GM19397 (cell line): ENCODE measurements at regions not wholly inside any gene's neighbourhood (a gene's known extent, or its start where the extent isn't known, plus 50 kb on each side); places are given as distances from the start of the nearest gene placed in this dataset.

Experiments used
- ATAC-seq: cut with Tn5 transposase; IDR thresholded peaks from one replicate; pipeline ENCODE4 v1.9.1; 2021; ENCODE audit warnings: mild to moderate bottlenecking, moderate library complexity; ENCODE audit not compliant: unreplicated experiment

- ATAC-seq, result no peak
These were observed 549.2 kb upstream of the KLF12 start for GRCh38 chr13:74683411-74683810.

DNA sequence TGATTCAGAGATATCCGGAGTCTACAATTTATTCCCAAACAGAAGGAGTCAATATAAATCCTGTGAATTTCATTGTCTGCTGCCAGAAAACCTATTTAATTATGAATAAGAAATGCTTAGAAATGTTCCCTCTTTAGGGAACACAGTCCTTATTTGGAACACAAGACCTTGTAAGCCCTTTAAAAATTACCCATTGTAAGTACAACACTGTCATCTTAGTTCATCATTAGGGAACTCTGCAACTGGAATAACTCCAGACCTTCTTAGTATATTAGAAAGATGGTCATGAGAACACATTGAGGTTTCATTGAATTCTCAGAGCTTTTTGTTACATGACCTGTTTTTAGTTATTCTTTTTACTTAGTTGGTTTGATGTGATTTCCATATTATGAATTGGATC, 548.5 kb upstream of the KLF12 start:
- ATAC-seq, result no peak

GRCh38 chr13:74681891-74682290, 547.7 kb upstream of the KLF12 start:
- no peak for ATAC-seq

DNA sequence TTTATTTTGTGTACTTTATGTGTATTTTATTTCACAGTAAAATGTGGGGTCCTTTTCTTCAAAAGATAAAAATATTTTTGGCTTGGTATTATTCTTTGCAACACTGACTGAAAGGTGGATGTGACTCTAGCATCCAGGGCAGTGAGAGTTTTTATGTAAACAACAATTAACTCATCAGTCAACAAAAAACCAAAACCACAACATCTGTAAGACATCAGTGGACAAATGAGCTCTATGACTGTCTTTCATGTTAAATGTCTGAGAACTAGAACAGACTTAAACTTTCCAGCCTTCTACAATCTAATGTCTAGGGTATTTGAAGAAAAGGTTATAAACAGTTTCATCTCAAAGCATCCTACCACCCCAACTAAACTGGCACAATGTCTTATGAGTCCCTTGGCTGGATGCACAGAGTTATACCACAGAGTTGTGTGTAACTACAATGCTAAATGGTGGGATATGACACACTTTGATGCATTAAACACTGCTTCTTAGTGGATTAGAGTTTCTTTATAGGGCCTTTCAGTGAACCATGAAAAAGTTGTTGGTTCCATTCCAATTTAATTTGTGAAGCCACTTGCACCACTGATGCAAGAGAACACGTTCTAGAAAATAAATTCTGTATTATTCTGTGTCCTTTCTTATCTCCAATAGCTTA, 544.2 kb upstream of the KLF12 start:
- ATAC-seq, result peak; percentile 45

GRCh38 chr13:74675972-74676371, 541.8 kb upstream of the KLF12 start:
- ATAC-seq, result no peak

DNA sequence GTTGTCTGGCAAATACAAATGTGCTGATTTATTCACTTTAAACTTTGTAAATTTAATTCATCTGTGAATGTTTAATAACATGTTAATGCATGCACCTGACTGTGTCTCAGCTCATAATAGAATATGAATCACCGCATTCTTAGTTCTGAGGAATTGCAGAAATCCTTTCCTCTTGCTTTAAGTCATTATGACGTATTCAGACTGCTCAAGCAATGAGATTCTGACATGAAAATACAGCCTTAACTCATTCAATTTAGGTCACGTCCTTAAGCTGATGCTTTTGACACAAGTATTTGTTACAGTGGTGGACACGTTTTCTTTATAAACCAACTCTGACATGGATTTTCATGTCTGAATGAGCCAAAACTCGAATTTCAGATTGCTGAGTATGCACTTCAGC, 541.0 kb upstream of the KLF12 start:
- ATAC-seq, result no peak

GRCh38 chr13:74674720-74675119, 540.5 kb upstream of the KLF12 start:
- ATAC-seq, result no peak

DNA sequence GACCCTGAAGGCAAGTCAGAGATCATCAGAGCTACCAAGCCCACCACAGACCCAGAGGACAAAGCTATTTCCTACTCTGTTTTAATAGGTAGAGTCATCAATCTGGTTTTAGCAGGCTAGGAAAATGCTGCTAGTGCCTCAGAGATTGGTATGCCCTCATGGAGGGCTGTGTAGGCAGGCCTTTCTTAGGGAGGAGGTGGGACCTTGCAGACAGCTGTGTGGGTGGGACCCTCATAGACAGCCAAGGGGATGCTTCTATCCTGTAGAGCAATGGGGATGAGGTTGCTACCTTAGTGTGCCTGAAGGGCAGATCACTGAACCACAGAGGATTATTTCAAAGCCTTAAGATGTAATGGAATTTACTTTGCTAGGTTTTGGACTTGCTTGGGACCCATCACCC, 534.9 kb upstream of the KLF12 start:
- ATAC-seq, result no peak

DNA sequence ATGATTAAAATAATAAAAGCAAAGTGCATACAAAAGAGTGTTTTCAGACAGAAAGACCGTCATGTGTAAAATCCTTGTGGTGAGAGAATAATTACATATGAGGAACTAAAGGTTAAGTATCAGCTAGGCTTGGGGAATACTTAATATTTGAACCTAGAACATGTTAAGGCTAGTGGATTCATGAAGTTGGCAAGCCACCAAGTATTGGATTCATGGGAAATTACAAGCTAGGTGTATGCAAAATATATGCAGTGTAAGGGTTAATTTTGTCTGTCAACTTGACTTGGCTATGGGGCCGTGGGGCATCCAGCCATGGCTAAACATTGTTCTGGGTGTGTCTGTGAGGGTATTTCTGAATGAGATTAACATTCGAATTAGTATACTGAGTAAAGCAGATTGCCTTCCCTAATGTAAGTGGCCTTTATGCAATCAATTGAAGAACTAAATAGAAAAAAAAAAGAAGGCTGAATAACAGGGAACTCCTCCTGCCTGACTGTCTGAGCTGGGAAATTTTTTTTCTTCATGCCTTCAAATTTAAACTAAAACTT, 533.5 kb upstream of the KLF12 start:
- no peak for ATAC-seq

DNA sequence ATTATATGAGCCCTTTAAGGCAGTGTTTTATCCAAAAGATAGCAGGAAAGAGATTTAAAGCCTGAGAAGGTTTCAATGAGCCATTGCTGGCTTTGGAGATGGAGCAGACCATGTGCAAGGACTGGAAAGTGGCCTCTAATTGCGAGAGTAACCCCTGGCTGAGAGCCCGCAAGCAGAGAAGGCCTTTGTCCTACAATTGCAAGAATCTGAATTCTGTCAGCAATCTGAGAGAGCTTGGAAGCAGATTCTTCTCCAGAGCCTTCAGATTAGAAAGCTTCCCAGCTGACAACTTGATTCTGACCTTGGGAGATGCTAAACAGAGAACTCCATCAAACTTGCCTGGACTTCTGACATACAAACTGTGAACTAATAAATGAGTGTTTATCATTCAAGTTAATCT, 528.7 kb upstream of the KLF12 start:
- no peak for ATAC-seq

DNA sequence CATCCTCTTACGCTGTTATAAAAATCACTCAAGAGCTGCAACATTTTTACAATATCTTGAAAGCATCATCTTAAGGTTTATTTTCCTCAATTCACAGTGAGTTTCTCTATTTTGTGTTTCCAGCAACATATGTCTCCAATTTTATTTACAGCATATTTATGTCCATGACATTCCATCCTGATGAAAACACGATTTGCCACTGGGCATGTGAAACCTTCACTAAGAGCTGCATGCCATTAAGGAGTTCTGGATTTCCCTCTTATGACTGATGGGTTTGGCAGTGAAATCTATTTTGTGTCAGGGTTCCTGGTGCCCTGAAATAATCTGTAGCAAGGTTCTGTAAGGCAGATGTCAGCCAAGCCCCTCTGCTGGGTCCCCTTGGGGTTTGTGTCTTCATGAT, 527.6 kb upstream of the KLF12 start:
- ATAC-seq, result no peak

GRCh38 chr13:74657765-74658164, 523.6 kb upstream of the KLF12 start:
- no peak for ATAC-seq

GRCh38 chr13:74651121-74651520, 516.9 kb upstream of the KLF12 start:
- ATAC-seq, result no peak

DNA sequence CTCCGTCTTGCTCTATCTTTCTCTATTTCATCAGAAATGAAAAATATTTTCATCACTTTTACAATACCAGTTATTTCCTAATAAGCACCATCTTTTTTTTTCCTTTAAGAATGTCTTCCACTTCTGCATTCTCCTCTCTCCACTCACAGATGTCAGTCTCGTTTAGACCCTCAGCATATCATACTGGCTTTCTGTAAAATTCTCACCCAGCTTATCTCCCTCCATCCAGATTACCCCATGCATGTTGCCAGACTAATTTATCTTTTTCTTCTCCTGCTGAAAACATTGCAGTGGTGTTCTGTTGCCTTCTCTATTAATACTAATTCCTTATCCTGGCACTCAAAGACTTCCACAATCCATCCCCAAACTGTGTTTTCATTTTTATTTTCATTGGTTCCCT, 513.8 kb upstream of the KLF12 start:
- no peak for ATAC-seq

DNA sequence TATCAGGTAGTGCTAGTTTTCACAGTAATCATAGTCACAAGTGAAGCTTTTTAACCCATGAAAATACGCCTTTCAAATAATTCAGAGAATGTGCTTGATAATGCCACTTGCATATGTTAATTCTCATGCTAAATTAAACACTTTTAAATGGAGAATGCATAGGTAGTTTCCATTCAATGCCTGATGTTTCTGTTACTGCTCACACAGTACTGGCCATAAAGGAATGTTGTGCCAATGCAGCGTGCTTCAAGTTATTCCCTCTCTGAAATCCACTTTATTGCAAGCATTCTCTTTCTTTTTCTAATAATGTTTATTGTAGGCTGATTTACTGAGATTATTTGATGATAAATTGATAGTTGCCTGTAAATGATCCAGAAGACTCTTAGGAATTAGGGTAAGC, 513.0 kb upstream of the KLF12 start:
- no peak for ATAC-seq

GRCh38 chr13:74646091-74646490, 511.9 kb upstream of the KLF12 start:
- ATAC-seq, result no peak

DNA sequence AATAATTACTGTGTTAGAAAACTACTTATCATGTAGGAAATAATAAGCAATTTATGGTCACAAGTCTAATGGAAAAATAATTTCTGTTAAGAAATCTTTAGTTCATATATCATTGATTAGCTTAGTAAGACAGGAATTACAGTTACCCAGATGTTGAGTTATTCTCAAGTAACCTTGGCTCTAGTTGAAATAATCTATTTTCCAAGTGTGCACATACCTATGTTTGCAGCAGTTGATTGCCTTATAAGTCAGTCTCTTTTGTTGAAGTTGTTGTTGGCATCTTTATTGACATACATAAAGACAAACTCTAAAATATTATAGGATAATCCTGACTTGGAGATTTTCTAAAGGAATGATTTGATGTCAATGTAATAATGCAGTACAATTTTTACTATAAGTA, 511.4 kb upstream of the KLF12 start:
- ATAC-seq, result no peak

DNA sequence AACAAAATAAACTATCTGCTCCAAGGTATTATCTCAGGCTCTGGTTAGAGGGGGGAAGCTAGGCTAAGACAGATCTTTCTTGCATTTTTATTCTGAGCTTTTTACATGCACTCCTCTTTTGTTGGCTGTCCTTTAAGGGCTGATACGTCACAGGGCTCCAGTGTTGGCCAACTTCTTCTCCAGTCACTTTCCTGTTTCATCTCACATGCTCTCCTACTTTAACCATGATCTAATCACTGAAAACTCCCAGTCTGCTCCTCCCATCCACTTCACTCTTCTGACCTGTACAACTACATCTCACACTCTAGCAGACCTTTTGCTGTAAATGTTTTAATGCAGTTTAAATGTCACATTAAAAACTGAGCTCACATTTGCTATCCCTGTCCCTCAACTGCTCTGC, 510.0 kb upstream of the KLF12 start:
- ATAC-seq, result no peak

DNA sequence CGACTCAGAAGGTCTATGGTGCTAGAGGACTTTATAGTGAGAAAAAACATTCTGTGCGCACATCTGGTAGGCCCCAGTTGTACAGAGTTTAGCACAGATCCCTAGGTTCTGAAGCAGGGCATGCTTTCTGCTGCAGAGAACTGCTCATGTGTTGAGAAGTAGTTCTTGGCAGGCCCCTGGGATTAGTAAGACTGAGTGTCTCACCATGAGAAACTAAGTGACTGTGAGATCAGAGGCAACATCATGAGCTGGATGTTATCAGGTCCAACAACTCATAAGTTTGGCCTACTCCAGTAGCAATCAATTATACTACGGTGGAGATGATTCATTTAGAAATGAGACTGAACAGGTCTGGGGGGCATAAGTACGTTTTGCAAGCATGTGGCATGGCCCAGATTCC, 507.4 kb upstream of the KLF12 start:
- ATAC-seq, result no peak

GRCh38 chr13:74633734-74634133, 499.5 kb upstream of the KLF12 start:
- ATAC-seq, result no peak

DNA sequence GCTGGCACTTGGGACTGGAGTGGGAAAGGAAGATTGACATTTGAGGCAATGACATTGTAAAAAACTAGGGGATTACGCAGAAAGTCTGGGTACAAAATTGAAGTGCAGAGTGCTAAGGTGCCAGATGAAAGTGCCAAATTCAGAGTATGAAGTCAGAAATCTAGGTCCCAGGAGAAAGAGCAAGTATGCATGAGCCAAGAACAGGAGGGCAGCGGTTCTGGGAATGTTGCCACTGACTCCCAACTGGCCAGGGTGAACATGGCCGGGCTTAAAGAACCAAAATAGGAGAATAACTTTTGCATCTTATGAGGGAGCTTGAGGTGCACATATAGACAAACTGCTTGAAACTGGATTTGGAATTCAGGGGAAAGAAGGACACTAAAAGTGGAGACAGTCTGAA, 495.8 kb upstream of the KLF12 start:
- no peak for ATAC-seq

- no peak for ATAC-seq
These were observed 491.3 kb upstream of the KLF12 start for GRCh38 chr13:74625541-74625940.

DNA sequence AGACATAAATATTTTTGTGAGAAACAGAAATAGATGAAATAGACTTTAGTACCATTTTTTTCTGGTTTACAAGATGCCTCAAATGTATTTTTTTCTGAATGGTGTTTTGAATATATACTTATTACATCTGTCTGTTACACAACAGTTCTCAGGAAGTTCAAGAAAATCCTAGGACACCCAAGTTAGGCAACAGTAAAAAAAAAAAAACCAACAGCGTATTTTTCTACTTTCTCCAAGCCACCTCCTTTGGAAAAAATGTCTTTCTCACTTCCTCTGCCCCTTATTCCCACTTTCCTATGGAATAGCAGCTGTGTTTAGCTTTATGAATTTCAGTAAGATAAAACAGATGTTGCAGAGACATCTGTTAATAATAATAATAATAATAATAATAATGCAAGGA, 489.6 kb upstream of the KLF12 start:
- ATAC-seq, result no peak
